OCI-LY3 (cell line): ENCODE measurements at regions not wholly inside any gene's neighbourhood (a gene's known extent, or its start where the extent isn't known, plus 50 kb on each side); places are given as distances from the start of the nearest gene placed in this dataset.

Experiments
- H2AFZ ChIP-seq: fragments of 200-600, 300-600 bp; shearing (Covaris generic); 2 replicates; pipeline ENCODE4 v1.6.0; 2014; ENCODE audit warnings: antibody characterized with exemption, low read depth, low read length
- H3K27ac ChIP-seq: fragments of 200-600, 300-600 bp; sonication (generic); 2 replicates; pipeline ENCODE4 v1.5.1; 2014; ENCODE audit warnings: mild to moderate bottlenecking, low read length, moderate library complexity, mixed read lengths
- H3K27me3 ChIP-seq: fragments of 200-600, 300-600 bp; sonication (generic); 2 replicates; pipeline ENCODE4 v1.6.1; 2014; ENCODE audit warnings: low read depth, low read length, mixed read lengths
- H3K36me3 ChIP-seq: fragments of 200-600, 300-600 bp; sonication (generic); replicated peaks from 2 replicates; pipeline ENCODE3; 2014; ENCODE audit warnings: low read depth, low read length, mixed read lengths
- H3K4me1 ChIP-seq: fragments of 300-600, 200-600 bp; sonication (generic); 2 replicates; pipeline ENCODE4 v1.6.1; 2014; ENCODE audit warnings: low read length, mixed read lengths
- H3K4me2 ChIP-seq: fragments of 200-600, 300-600 bp; sonication (generic); 2 replicates; pipeline ENCODE4 v1.6.1; 2014; ENCODE audit warnings: low read length, mixed read lengths
- H3K4me3 ChIP-seq: fragments of 300-600, 200-600 bp; sonication (generic); 2 replicates; pipeline ENCODE4 v1.5.1; 2014; ENCODE audit warnings: antibody characterized with exemption, mild to moderate bottlenecking, low read length, moderate library complexity
- H3K79me2 ChIP-seq: fragments of 300-600, 200-600 bp; shearing (Covaris generic); 2 replicates; pipeline ENCODE4 v1.6.1; 2014; ENCODE audit warnings: mild to moderate bottlenecking, low read length, mixed read lengths
- H3K9ac ChIP-seq: fragments of 300-600, 200-600 bp; shearing (Covaris generic); 2 replicates; pipeline ENCODE4 v1.6.0; 2014; ENCODE audit warnings: mild to moderate bottlenecking, low read length, moderate library complexity
- H3K9me3 ChIP-seq: fragments of 200-600, 300-600 bp; shearing (Covaris generic); 2 replicates; pipeline ENCODE4 v1.6.1; 2014; ENCODE audit warnings: low read length, mixed read lengths; ENCODE audit not compliant: insufficient read depth
- H4K20me1 ChIP-seq: fragments of 200-600, 300-600 bp; sonication (generic); 2 replicates; pipeline ENCODE4 v1.6.1; 2016; ENCODE audit warnings: low read length, mixed read lengths; ENCODE audit not compliant: insufficient read depth
- EZH2phosphoT487 ChIP-seq: fragments of 200-600 bp; shearing (Covaris generic); IDR thresholded peaks from 2 replicates; pipeline ENCODE4 v1.6.1; 2018; ENCODE audit warnings: antibody characterized with exemption, mixed run types, low read depth
- TF ChIP-seq, protein P1 (sequence below): fragments of 200-600, 300-600 bp; sonication (generic); IDR thresholded peaks from 2 replicates; pipeline ENCODE4 v1.5.1; 2014; ENCODE audit warnings: antibody characterized with exemption, low read length, low read depth

DNA sequence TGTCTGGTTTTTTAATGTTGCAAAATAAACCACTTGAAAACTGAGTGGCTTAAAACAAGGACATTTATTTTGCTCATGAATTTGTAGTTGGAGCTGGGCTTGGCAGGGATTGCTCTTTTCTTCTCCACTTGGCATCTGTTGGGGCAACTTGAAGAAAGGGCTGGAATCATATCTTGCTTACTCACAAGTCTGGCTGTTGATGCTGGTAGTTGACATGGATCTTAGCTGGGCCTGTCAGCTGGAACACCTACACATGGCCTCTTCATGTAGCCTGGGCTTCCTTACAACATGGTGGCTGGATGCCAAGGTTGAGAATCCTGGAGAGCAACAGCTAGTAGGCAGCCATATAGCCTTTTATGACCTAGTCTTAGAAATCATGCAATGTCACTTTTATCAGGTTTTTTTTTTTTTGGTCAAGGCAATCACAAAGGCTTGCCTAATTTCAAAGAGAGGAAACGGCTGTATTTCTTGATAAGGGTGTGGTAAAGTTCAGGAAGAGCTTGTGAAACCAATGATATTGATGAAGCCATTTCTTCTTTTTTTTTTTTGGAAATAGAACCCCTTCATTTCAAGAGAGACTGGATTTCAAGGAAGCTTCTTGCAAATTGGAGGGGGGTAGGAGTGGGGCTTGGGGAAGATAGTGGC, 262.1 kb downstream of the IL20RB start:
- Histone ChIP-seq H3K27me3 (0 out of 2 replicates have a peak, but pooled peaks cover 5% of the 10 kb centered on the region), H3K9me3 (no peaks in the 10 kb centered on the region), H3K9ac (no peak overlapping the region), H3K4me1 (0 out of 2 replicates have a peak, but pooled peaks cover 3% of the 10 kb centered on the region), H3K4me2 (no peak overlapping the region), H3K79me2 (no peaks in the 10 kb centered on the region), H3K36me3 (no peaks in the 10 kb centered on the region), H3K4me3 (no peak overlapping the region), H4K20me1 (no peaks in the 10 kb centered on the region), H2AFZ (no peak overlapping the region), H3K27ac (no peak overlapping the region)
- TF ChIP-seq EZH2phosphoT487, result no peak
- TF ChIP-seq, protein P1, sequence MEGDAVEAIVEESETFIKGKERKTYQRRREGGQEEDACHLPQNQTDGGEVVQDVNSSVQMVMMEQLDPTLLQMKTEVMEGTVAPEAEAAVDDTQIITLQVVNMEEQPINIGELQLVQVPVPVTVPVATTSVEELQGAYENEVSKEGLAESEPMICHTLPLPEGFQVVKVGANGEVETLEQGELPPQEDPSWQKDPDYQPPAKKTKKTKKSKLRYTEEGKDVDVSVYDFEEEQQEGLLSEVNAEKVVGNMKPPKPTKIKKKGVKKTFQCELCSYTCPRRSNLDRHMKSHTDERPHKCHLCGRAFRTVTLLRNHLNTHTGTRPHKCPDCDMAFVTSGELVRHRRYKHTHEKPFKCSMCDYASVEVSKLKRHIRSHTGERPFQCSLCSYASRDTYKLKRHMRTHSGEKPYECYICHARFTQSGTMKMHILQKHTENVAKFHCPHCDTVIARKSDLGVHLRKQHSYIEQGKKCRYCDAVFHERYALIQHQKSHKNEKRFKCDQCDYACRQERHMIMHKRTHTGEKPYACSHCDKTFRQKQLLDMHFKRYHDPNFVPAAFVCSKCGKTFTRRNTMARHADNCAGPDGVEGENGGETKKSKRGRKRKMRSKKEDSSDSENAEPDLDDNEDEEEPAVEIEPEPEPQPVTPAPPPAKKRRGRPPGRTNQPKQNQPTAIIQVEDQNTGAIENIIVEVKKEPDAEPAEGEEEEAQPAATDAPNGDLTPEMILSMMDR, result no peak

DNA sequence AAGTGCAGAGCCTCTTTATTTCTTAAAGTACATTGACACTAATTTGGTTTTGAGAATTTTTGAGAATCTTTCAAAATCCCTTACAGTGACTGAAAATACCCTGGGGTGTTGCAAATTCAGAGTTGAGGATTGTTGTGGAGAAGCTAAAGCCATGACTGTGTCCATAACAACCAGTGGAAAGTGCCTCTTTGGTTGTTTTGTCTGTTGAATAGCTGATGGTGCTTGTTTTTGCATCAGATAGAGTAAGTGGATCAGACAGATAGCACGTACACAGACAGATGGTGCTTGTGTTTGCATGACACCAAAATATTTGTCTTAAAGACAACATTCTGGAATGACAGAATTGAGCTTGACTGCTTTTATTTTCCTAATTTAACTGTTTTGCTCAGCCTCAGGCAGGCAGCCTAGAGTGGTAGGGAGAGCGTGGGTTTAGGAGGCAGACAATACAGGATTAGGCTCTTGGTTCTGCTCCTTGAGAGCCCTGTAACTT, 265.0 kb downstream of the IL20RB start:
- Histone ChIP-seq H3K4me3 (no peak overlapping the region), H3K9me3 (no peaks in the 10 kb centered on the region), H3K27ac (no peak overlapping the region), H3K27me3 (0 out of 2 replicates have a peak, but pooled peaks cover 5% of the 10 kb centered on the region), H2AFZ (no peak overlapping the region), H4K20me1 (no peaks in the 10 kb centered on the region), H3K9ac (no peak overlapping the region), H3K4me2 (no peak overlapping the region), H3K36me3 (no peaks in the 10 kb centered on the region), H3K79me2 (no peaks in the 10 kb centered on the region), H3K4me1 (0 out of 2 replicates have a peak, but pooled peaks cover 3% of the 10 kb centered on the region)
- TF ChIP-seq EZH2phosphoT487, result no peak
- TF ChIP-seq, protein P1, result no peak

DNA sequence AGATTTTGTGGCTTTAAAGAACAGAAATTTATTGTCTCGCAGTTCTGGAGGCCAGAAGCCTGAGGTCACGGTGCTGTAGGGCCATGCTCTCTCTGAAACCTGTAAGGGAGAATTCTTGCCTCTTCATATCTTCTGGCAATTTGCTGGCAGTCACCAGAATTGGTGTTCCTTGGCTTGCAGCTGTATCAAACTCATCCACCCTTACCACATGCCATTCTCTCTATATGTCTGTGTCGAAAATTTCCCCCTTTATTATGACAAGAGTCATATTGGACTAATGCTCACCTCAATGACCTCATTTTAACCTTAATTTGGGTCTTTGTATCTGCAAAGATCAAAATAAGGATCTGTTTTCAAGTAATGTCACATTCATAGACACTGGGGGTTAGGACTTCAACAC, 266.7 kb downstream of the IL20RB start:
- Histone ChIP-seq H3K36me3 (no peaks in the 10 kb centered on the region), H3K4me2 (no peak overlapping the region), H3K4me1 (0 out of 2 replicates have a peak, but pooled peaks cover 3% of the 10 kb centered on the region), H3K79me2 (no peaks in the 10 kb centered on the region), H4K20me1 (no peaks in the 10 kb centered on the region), H3K9ac (no peak overlapping the region), H2AFZ (no peak overlapping the region), H3K9me3 (no peaks in the 10 kb centered on the region), H3K27me3 (0 out of 2 replicates have a peak, but pooled peaks cover 5% of the 10 kb centered on the region), H3K27ac (no peak overlapping the region), H3K4me3 (no peak overlapping the region)
- TF ChIP-seq EZH2phosphoT487, result no peak
- TF ChIP-seq, protein P1, result no peak

DNA sequence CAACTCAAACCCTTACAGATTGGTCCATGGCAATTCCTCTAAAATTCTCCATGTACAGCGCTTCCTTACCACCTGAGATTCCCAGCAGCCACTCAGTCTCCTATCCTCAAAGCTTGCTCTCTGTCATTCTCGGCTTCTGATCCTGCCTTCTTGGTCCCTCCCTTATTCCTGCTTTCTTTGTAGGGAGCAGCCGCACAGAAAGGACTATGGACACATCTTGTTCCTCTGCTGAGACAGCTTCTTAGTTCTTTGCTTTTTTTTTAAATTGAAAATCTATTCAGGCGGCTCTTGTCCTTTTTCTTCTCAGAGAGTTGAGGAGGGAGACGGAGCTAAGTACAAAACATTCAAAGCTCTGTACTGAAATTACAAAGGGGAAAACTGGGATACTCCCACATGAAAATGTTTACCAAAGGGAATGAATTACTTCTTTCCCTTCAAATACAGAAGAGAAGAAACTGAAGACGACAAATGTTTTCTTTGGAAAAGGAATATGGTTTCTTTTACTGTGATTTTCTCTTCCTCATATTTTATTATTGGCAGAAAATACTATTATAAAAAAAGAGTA, 285.1 kb downstream of the IL20RB start:
- no peak overlapping the region for H2AFZ ChIP-seq
- H3K4me2 ChIP-seq, result no peak overlapping the region
- no peaks in the 10 kb centered on the region; the same call in 1 of the 2 replicates for H3K27me3 ChIP-seq
- H3K9ac ChIP-seq, result no peak overlapping the region
- H3K36me3 ChIP-seq, result no peaks in the 10 kb centered on the region
- no peaks in the 10 kb centered on the region for H3K4me1 ChIP-seq
- H3K4me3 ChIP-seq, result no peak overlapping the region
- no peaks in the 10 kb centered on the region for H3K79me2 ChIP-seq
- no peak overlapping the region for H3K27ac ChIP-seq
- H4K20me1 ChIP-seq, result no peaks in the 10 kb centered on the region
- TF ChIP-seq, protein P1, result no peak
- TF ChIP-seq EZH2phosphoT487, result no peak
- H3K9me3 ChIP-seq, result no peaks in the 10 kb centered on the region
